H1 (cell line): ENCODE measurements at regions not wholly inside any gene's neighbourhood (a gene's known extent, or its start where the extent isn't known, plus 50 kb on each side); places are given as distances from the start of the nearest gene placed in this dataset.

ENCODE experiments used
- BRCA1 ChIP-seq: IDR thresholded peaks from 2 replicates; pipeline ENCODE4 v1.6.1; 2012; ENCODE audit warnings: low read depth, low read length, improper control_type of control experiment
- CBX8 ChIP-seq: fragments of 300-800, 300-1000 bp; sonication (generic); IDR thresholded peaks from 2 replicates; pipeline ENCODE4 v1.7.1; 2016; ENCODE audit warnings: low read depth, low read length, borderline replicate concordance
- CTBP2 ChIP-seq: IDR thresholded peaks from 2 replicates; pipeline ENCODE4 v1.7.0; 2011; ENCODE audit warnings: borderline replicate concordance, mild to moderate bottlenecking, moderate library complexity, mixed read lengths, low read length; ENCODE audit not compliant: insufficient read depth, insufficient read length
- EGR1 ChIP-seq: IDR thresholded peaks from 2 replicates; pipeline ENCODE4 v1.6.1; 2011; ENCODE audit warnings: low read depth, low read length, borderline replicate concordance
- GABPA ChIP-seq: IDR thresholded peaks from 2 replicates; pipeline ENCODE4 v1.6.1; 2011; ENCODE audit warnings: mild to moderate bottlenecking, low read length, moderate library complexity, borderline replicate concordance; ENCODE audit not compliant: insufficient read depth
- GTF2F1 ChIP-seq: IDR thresholded peaks from 2 replicates; pipeline ENCODE4 v1.6.1; 2012; ENCODE audit warnings: low read depth, low read length, improper control_type of control experiment, borderline replicate concordance
- KDM1A ChIP-seq: fragments of 200-600, 300-600 bp; sonication (generic); IDR thresholded peaks from 2 replicates; pipeline ENCODE4 v1.7.1; 2016; ENCODE audit warnings: mild to moderate bottlenecking, low read length, borderline replicate concordance
- KDM4A ChIP-seq: IDR thresholded peaks from one replicate; pipeline ENCODE4 v1.7.1; 2012; ENCODE audit warnings: low read depth, mild to moderate bottlenecking, moderate library complexity, low read length, inconsistent platforms; ENCODE audit not compliant: severe bottlenecking
- RNF2 ChIP-seq: fragments of 200-900, 300-1000 bp; sonication (generic); IDR thresholded peaks from 2 replicates; pipeline ENCODE4 v1.7.1; 2016; ENCODE audit warnings: borderline replicate concordance, low read depth, mild to moderate bottlenecking, antibody characterized with exemption, low read length; ENCODE audit not compliant: poor library complexity, severe bottlenecking; ENCODE audit errors: missing control alignments
- TF ChIP-seq, protein P1 (sequence below): fragments of 300-600 bp; sonication (generic); IDR thresholded peaks from 2 replicates; pipeline ENCODE4 v1.7.1; 2012; ENCODE audit warnings: low read length, moderate library complexity, mild to moderate bottlenecking, inconsistent platforms; ENCODE audit not compliant: insufficient replicate concordance

DNA sequence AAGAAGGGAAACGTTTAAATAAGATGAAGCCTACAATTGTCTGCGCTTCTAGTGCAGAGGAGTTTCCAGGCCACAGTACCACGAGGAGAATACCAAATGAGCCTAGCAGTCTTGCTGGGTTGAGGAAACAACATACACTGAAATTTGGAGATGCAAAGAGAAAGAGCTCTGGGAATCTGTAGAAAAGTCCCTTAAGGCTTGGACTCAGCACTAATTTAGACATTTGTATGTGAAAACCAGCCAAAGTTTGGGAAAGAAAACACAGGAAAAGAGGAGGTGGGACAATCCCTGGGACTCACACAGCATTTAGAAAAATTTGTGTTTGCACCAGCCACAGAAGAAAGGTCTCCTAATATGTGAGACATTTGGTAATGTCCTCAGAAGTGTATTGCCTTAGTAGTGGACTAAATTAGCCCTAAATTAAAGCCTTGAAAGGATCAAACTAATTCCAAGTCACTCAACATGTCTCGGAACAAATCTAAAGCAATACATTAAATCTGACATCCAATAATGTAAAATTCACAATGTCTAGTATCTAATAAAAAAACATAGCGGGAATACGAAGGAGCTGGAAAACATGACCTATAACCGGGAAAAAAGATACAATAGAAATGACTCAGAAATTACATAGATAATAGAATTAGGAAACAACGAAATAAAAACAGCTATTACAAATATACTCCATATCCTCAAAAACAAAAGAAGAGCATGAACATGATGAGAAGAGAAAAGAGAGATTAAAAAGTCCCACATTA, 187.1 kb upstream of the NAMPT start (continued):
- TF ChIP-seq, protein P1, sequence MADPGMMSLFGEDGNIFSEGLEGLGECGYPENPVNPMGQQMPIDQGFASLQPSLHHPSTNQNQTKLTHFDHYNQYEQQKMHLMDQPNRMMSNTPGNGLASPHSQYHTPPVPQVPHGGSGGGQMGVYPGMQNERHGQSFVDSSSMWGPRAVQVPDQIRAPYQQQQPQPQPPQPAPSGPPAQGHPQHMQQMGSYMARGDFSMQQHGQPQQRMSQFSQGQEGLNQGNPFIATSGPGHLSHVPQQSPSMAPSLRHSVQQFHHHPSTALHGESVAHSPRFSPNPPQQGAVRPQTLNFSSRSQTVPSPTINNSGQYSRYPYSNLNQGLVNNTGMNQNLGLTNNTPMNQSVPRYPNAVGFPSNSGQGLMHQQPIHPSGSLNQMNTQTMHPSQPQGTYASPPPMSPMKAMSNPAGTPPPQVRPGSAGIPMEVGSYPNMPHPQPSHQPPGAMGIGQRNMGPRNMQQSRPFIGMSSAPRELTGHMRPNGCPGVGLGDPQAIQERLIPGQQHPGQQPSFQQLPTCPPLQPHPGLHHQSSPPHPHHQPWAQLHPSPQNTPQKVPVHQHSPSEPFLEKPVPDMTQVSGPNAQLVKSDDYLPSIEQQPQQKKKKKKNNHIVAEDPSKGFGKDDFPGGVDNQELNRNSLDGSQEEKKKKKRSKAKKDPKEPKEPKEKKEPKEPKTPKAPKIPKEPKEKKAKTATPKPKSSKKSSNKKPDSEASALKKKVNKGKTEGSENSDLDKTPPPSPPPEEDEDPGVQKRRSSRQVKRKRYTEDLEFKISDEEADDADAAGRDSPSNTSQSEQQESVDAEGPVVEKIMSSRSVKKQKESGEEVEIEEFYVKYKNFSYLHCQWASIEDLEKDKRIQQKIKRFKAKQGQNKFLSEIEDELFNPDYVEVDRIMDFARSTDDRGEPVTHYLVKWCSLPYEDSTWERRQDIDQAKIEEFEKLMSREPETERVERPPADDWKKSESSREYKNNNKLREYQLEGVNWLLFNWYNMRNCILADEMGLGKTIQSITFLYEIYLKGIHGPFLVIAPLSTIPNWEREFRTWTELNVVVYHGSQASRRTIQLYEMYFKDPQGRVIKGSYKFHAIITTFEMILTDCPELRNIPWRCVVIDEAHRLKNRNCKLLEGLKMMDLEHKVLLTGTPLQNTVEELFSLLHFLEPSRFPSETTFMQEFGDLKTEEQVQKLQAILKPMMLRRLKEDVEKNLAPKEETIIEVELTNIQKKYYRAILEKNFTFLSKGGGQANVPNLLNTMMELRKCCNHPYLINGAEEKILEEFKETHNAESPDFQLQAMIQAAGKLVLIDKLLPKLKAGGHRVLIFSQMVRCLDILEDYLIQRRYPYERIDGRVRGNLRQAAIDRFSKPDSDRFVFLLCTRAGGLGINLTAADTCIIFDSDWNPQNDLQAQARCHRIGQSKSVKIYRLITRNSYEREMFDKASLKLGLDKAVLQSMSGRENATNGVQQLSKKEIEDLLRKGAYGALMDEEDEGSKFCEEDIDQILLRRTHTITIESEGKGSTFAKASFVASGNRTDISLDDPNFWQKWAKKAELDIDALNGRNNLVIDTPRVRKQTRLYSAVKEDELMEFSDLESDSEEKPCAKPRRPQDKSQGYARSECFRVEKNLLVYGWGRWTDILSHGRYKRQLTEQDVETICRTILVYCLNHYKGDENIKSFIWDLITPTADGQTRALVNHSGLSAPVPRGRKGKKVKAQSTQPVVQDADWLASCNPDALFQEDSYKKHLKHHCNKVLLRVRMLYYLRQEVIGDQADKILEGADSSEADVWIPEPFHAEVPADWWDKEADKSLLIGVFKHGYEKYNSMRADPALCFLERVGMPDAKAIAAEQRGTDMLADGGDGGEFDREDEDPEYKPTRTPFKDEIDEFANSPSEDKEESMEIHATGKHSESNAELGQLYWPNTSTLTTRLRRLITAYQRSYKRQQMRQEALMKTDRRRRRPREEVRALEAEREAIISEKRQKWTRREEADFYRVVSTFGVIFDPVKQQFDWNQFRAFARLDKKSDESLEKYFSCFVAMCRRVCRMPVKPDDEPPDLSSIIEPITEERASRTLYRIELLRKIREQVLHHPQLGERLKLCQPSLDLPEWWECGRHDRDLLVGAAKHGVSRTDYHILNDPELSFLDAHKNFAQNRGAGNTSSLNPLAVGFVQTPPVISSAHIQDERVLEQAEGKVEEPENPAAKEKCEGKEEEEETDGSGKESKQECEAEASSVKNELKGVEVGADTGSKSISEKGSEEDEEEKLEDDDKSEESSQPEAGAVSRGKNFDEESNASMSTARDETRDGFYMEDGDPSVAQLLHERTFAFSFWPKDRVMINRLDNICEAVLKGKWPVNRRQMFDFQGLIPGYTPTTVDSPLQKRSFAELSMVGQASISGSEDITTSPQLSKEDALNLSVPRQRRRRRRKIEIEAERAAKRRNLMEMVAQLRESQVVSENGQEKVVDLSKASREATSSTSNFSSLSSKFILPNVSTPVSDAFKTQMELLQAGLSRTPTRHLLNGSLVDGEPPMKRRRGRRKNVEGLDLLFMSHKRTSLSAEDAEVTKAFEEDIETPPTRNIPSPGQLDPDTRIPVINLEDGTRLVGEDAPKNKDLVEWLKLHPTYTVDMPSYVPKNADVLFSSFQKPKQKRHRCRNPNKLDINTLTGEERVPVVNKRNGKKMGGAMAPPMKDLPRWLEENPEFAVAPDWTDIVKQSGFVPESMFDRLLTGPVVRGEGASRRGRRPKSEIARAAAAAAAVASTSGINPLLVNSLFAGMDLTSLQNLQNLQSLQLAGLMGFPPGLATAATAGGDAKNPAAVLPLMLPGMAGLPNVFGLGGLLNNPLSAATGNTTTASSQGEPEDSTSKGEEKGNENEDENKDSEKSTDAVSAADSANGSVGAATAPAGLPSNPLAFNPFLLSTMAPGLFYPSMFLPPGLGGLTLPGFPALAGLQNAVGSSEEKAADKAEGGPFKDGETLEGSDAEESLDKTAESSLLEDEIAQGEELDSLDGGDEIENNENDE: no peak
- TF ChIP-seq RNF2: no peak
- no peak for TF ChIP-seq BRCA1
- TF ChIP-seq CBX8: no peak
- TF ChIP-seq CTBP2: no peak
- no peak for TF ChIP-seq KDM1A
- no peak for TF ChIP-seq KDM4A
- TF ChIP-seq GTF2F1: no peak
- TF ChIP-seq EGR1: no peak
- no peak for TF ChIP-seq GABPA
